ENCODE measurements at regions not wholly inside any gene's neighbourhood (a gene's known extent, or its start where the extent isn't known, plus 50 kb on each side); places are given as distances from the start of the nearest gene placed in this dataset.

- no peak for DNase-seq (ENCODE audit: low spot score in 2 of 2)
- 95 to 96% methylated on average over 1 of the region's 1 CpG for WGBS, 2 donors
- TF ChIP-seq POLR2A (IDR thresholded peaks at IDR 0.05) (no peak), CTCF (IDR thresholded peaks at IDR 0.05) (no peak)
- no peak overlapping the region for H3K4me3 ChIP-seq (ENCODE audit: low read depth, poor library complexity, severe bottlenecking)
- intact Hi-C loops (cut with DNase I; ENCODE audit: low total_unique reads) = no loop called here
These were observed 339.7 kb upstream of the POU5F2 start for GRCh38 chr5:94081088-94081487.

GRCh38 chr5:94080390-94080789, 339.0 kb upstream of the POU5F2 start:
- WGBS, 2 donors = 93% methylated on average over 3 of the region's 3 CpGs
- no peak overlapping the region for H3K4me3 ChIP-seq (ENCODE audit: low read depth, poor library complexity, severe bottlenecking)
- no peak for DNase-seq (ENCODE audit: low spot score in 2 of 2)
- intact Hi-C loops (cut with DNase I; ENCODE audit: low total_unique reads) = no loop called here
- TF ChIP-seq CTCF (IDR thresholded peaks at IDR 0.05) (no peak), POLR2A (IDR thresholded peaks at IDR 0.05) (no peak)

- H3K4me3 ChIP-seq (ENCODE audit: low read depth, poor library complexity, severe bottlenecking) = no peak overlapping the region
- 91 to 96% methylated on average over 3 of the region's 3 CpGs for WGBS, 2 donors
- TF ChIP-seq CTCF (IDR thresholded peaks at IDR 0.05) (no peak), POLR2A (IDR thresholded peaks at IDR 0.05) (no peak)
- intact Hi-C loops (cut with DNase I; ENCODE audit: low total_unique reads) = no loop called here
- DNase-seq (ENCODE audit: low spot score in 2 of 2) = no peak
These were observed 330.7 kb upstream of the POU5F2 start for GRCh38 chr5:94072116-94072515.

GRCh38 chr5:94066437-94067207, 325.2 kb upstream of the POU5F2 start:
- 95 to 97% methylated on average over 2 of the region's 2 CpGs for WGBS, 2 donors

GRCh38 chr5:94064025-94064424, 322.6 kb upstream of the POU5F2 start:
- TF ChIP-seq POLR2A (IDR thresholded peaks at IDR 0.05) = no peak
- TF ChIP-seq CTCF (IDR thresholded peaks at IDR 0.05) = no peak

More at GRCh38 chr5:94066437-94067207, 325.2 kb upstream of the POU5F2 start:
- no peak for DNase-seq (ENCODE audit: low spot score in 2 of 2)
- no peak overlapping the region for H3K4me3 ChIP-seq (ENCODE audit: low read depth, poor library complexity, severe bottlenecking)
- TF ChIP-seq CTCF (IDR thresholded peaks at IDR 0.05) = no peak
- intact Hi-C loops (cut with DNase I; ENCODE audit: low total_unique reads) = no loop called here

GRCh38 chr5:94057655-94058054, 316.3 kb upstream of the POU5F2 start:
- no peak for DNase-seq (ENCODE audit: low spot score in 2 of 2)
- no peak overlapping the region for H3K4me3 ChIP-seq (ENCODE audit: low read depth, poor library complexity, severe bottlenecking)
- intact Hi-C loops (cut with DNase I; ENCODE audit: low total_unique reads) = no loop called here
- 82 to 85% methylated on average over 2 of the region's 2 CpGs for WGBS, 2 donors
- TF ChIP-seq CTCF (IDR thresholded peaks at IDR 0.05) = no peak
- TF ChIP-seq POLR2A (IDR thresholded peaks at IDR 0.05) = no peak

More at GRCh38 chr5:94064025-94064424, 322.6 kb upstream of the POU5F2 start:
- H3K4me3 ChIP-seq (ENCODE audit: low read depth, poor library complexity, severe bottlenecking) = no peak overlapping the region
- intact Hi-C loops (cut with DNase I; ENCODE audit: low total_unique reads) = no loop called here
- no peak for DNase-seq (ENCODE audit: low spot score in 2 of 2)

All from lower leg skin (tissue), 4 donors.